Spinal cord (tissue), 9 donors: ENCODE measurements at regions not wholly inside any gene's neighbourhood (a gene's known extent, or its start where the extent isn't known, plus 50 kb on each side); places are given as distances from the start of the nearest gene placed in this dataset.
"Not testable (repeated sequence)": the region's sequence is repeated elsewhere in the genome, so short reads cannot be mapped to it uniquely, and the experiment has no call there.

Source experiments
- DNase-seq, 6 donors: peaks; one replicate each; pipeline versions ENCODE4 v3.0.0 to v3.0.0-alpha.2; 2013 to 2015; ENCODE audit warnings: low spot score in 6 of 6, low read depth in 4 of 6
- H3K27ac ChIP-seq: one replicate; pipeline ENCODE4 v1.5.1; 2013; ENCODE audit warnings: low read depth, low read length, control low read depth
- H3K27me3 ChIP-seq: one replicate; pipeline ENCODE4 v1.6.1; 2013; ENCODE audit warnings: low read length; ENCODE audit not compliant: control insufficient read depth, insufficient read depth
- H3K36me3 ChIP-seq: one replicate; pipeline ENCODE4 v1.6.1; 2013; ENCODE audit warnings: low read length; ENCODE audit not compliant: control insufficient read depth, insufficient read depth
- H3K4me1 ChIP-seq: one replicate; pipeline ENCODE4 v1.6.1; 2013; ENCODE audit warnings: low read length; ENCODE audit not compliant: control insufficient read depth, insufficient read depth
- H3K4me3 ChIP-seq: one replicate; pipeline ENCODE4 v1.5.1; 2013; ENCODE audit warnings: low read depth, low read length, control low read depth
- H3K9me3 ChIP-seq: one replicate; pipeline ENCODE4 v1.6.1; 2013; ENCODE audit warnings: low read length; ENCODE audit not compliant: control insufficient read depth, insufficient read depth
- WGBS: methylation state at CpG from one replicate; pipeline ENCODE4 v1.1.5; 2013; ENCODE audit warnings: missing lambda C conversion rate; ENCODE audit not compliant: insufficient coverage; 5-methylcytosine and 5-hydroxymethylcytosine counted together
- donor health status: healthy.

DNA sequence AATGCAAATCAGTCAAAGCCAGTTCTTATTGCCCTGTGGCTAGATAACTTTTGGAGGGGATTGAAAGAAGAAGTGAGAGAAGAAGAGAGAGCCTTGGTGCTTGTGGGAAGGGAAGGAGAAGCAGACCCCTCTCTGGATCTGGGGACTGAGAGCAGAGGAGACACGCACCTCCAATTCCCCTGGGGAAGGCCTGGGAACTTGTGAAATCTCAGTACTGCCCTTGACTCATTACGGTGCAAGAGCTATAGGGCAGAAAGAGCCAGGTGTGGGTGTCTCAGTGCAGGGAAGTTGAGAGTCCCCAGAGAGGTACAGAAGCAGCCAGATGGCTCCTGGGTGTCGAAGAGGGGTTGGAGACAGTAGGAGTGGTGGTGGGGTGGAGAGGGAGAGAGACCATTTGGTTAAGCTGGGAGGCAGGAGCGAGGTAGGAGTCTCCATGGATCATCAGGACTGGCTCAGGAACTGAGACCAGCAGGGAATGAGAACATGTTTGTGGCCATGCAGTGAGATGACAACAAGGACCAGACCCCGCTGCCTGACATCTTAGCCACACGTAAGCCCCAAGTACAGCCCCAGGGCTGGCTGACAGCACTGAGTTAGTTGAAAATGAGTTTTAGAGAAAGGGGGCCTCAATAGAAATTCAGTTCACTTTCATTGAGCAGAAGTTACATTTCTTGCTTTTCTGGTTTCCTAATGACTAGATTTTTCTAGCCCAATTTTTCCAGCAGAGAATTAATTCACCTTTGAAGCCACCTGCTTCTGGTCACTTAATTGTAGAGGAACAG, 238.2 kb downstream of the BUB3 start:
- no peak overlapping the region for H3K4me3 ChIP-seq
- no peaks in the 10 kb centered on the region for H3K9me3 ChIP-seq
- DNase-seq = no peak
- H3K4me1 ChIP-seq = no peaks in the 10 kb centered on the region
- H3K27me3 ChIP-seq = no peaks in the 10 kb centered on the region
- no peaks in the 10 kb centered on the region for H3K36me3 ChIP-seq
- H3K27ac ChIP-seq = no peak overlapping the region
- WGBS = 90% methylated on average over 6 of the region's 6 CpGs

DNA sequence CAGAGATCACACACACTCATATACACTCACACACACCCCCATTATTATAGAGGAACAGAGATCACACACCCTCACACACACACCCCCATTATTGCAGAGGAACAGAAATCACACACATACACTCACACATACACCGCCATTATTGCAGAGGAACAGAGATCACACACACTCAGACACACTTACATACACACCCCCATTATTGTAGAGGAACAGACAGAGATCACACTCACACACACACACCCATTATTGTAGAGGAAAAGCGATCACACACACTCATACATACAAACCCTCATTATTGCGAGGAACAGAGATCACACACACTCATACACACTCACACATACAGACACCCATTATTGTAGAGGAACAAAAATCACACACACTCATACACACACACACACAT, 239.0 kb downstream of the BUB3 start:
- DNase-seq = no peak
- 67% methylated on average over 1 of the region's 3 CpGs for WGBS

DNA sequence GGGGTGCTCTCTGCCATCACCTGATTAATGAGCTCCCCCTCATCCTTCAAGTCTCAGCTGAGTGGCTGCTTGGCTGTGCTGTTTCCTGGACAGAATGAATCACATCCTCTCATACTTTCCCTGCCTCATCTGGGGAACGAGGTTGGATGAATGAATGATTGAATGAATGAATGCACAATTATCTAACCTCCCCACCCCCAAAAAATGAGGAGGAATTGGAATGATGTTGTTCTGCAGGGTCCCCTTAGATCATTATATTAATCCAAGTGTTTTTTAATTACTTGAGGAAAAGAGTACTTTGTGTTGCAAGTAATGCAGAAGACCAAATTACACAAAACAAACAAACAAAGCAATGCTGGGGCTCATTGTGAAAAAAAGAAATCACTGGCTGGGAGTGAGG, 240.2 kb downstream of the BUB3 start:
- no peaks in the 10 kb centered on the region for H3K27me3 ChIP-seq
- H3K36me3 ChIP-seq = no peaks in the 10 kb centered on the region
- WGBS = no CpG with 5 or more reads among the region's 1 CpG
- no peak for DNase-seq
- H3K27ac ChIP-seq = no peak overlapping the region
- H3K9me3 ChIP-seq = no peaks in the 10 kb centered on the region
- no peaks in the 10 kb centered on the region for H3K4me1 ChIP-seq
- H3K4me3 ChIP-seq = no peak overlapping the region

More for the DNA sequence above, 239.0 kb downstream of the BUB3 start:
- H3K4me3 ChIP-seq = no peak overlapping the region
- no peak overlapping the region for H3K27ac ChIP-seq
- no peaks in the 10 kb centered on the region for H3K36me3 ChIP-seq
- H3K9me3 ChIP-seq = no peaks in the 10 kb centered on the region
- H3K27me3 ChIP-seq = no peaks in the 10 kb centered on the region
- H3K4me1 ChIP-seq = no peaks in the 10 kb centered on the region

DNA sequence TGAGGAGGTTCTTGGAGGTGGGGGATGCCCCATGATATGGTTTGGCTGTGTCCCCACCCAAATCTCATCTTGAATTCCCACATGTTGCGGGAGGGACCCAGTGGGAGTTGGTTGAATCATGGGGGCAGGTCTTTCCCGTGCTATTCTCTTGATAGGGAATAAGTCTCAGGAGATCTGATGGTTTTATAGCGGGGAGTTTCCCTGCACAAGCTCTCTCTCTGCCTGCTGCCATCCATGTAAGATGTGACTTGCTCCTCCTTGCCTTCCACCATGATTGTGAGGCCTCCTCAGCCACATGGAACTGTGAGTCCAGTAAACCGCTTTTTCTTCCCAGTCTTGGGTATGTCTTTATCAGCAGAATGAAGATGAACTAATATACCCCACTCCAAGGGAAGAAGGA, 241.0 kb downstream of the BUB3 start:
- DNase-seq, H3K36me3 ChIP-seq, H3K4me3 ChIP-seq, H3K27me3 ChIP-seq, H3K27ac ChIP-seq, H3K4me1 ChIP-seq, H3K9me3 ChIP-seq: not testable (repeated sequence)
- no CpG with 5 or more reads among the region's 4 CpGs for WGBS

DNA sequence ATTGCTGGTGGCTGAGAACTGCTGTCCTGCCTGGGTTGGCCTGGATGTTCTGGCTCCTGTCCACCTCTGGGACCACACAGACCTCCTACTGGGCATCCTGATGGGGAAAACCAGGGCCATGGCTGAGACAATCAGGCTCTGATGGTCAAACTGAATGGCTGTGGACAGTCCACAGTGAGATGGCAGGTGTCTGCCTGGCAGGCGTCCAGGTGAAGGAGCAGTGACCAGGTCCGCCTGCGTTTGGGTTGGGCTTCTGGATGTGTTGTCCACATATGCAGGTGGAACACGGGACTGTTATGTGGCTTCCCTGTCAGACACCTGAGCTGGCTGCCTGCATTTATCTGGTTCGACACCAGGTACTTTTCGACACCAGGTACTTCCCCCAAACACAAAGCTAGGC, 241.7 kb downstream of the BUB3 start:
- Histone ChIP-seq H3K27ac (no peak overlapping the region), H3K4me3 (no peak overlapping the region), H3K4me1 (no peaks in the 10 kb centered on the region), H3K9me3 (no peaks in the 10 kb centered on the region), H3K36me3 (no peaks in the 10 kb centered on the region), H3K27me3 (no peaks in the 10 kb centered on the region)
- WGBS = 97% methylated on average over 4 of the region's 6 CpGs
- no peak for DNase-seq

DNA sequence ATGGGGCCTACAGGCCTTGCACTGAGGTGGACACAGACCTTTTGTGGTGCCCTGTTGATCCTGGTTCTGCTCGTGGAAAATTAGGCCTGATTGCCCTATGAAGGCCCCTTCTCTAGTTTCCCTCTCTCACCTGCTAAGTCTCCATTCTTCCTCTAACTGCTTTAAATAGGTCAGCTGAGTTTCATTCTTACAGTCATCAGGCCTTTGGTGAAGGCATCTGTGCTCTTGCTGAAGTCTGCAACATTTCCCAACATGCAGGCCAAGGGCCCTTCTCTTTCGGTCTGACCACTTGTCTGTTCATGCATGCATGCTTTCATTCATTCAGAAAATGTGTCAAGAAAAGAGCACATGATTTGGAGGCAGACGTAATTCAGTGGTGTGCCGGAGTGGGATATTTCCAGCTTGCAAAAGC, 244.0 kb downstream of the BUB3 start:
- Histone ChIP-seq H3K9me3 (no peaks in the 10 kb centered on the region), H3K27ac (no peak overlapping the region), H3K27me3 (no peaks in the 10 kb centered on the region), H3K4me3 (no peak overlapping the region), H3K4me1 (no peaks in the 10 kb centered on the region), H3K36me3 (no peaks in the 10 kb centered on the region)
- peak in 1 of 6 donors; percentile 9 for DNase-seq
- WGBS = 33% methylated on average over 2 of the region's 4 CpGs

DNA sequence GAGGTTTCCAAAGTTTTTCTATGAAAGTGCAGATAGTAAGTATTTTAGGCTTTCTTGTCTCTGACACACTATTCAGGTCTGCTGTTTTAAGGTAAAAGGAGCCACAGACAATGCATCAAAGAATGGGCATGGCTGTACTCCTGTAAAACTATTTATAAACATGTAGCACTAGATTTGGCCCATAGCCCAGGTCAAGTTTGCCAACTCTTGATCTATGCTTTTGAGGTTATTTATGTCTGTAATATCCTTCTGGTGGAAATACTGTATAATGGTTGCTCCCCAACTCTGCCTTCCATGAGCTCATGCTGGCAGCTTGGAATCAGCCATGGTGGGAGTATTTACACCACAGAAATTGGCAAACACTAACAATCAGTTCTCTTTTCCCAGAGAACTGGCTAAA, 244.6 kb downstream of the BUB3 start:
- Histone ChIP-seq H3K27me3 (no peaks in the 10 kb centered on the region), H3K9me3 (no peaks in the 10 kb centered on the region), H3K27ac (no peak overlapping the region), H3K36me3 (no peaks in the 10 kb centered on the region), H3K4me3 (no peak overlapping the region), H3K4me1 (no peaks in the 10 kb centered on the region)
- no peak for DNase-seq

DNA sequence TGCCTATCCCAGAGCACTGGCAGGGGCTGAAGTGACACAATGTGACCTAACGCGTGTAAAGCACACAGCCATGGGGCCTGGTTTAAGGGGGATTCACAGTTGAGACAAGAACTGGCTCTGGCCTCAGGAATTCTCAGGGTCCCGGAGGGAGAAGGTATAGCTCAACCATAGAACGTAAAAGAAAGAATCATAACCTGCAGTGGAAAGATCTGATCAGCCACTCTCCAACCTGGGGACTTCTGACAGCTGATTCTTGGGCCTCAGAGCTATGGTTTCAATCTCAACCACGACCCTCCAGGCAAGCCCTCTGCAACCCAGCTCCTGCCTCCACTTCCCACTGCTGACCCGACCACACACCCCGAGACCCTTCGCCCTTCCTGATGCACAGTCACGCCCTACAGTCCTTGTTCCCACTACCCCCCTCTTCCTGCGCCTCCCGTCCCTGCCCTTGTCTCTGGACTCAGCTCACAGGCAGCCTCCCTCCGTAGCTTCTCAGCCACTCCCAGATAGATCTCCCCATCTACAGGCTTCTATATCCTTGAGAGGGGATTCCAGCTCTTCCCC, 245.2 kb downstream of the BUB3 start:
- 87% methylated on average over 11 of the region's 12 CpGs for WGBS
- no peaks in the 10 kb centered on the region for H3K36me3 ChIP-seq
- H3K9me3 ChIP-seq = peaks cover 2% of the 10 kb centered on the region
- no peak overlapping the region for H3K27ac ChIP-seq
- H3K4me1 ChIP-seq = no peaks in the 10 kb centered on the region
- H3K4me3 ChIP-seq = no peak overlapping the region
- DNase-seq = no peak
- no peaks in the 10 kb centered on the region for H3K27me3 ChIP-seq

DNA sequence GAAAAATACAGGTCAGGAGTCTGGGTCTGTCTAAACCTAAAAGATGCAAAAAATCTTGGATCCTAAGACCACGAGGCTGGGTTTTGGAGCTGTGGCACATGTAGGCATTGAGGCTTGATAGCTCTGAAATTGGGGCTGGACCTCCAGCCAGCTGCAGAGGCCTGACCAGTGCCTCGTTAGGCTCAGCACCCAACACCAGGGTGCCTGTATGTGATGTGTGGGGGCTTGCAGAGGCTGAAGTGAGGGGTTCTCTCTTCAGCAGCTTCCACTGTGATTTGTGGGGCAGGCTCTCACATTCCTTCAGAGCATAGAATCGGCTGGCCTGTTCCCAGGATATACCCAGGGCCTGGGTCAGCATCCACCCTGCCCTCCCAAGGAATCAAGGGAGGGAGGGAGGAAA, 247.8 kb downstream of the BUB3 start:
- Histone ChIP-seq H3K9me3 (peaks cover 7% of the 10 kb centered on the region), H3K4me1 (no peaks in the 10 kb centered on the region), H3K36me3 (no peaks in the 10 kb centered on the region), H3K27me3 (no peaks in the 10 kb centered on the region), H3K27ac (no peak overlapping the region), H3K4me3 (no peak overlapping the region)
- 89% methylated on average over 2 of the region's 3 CpGs for WGBS
- DNase-seq = no peak

DNA sequence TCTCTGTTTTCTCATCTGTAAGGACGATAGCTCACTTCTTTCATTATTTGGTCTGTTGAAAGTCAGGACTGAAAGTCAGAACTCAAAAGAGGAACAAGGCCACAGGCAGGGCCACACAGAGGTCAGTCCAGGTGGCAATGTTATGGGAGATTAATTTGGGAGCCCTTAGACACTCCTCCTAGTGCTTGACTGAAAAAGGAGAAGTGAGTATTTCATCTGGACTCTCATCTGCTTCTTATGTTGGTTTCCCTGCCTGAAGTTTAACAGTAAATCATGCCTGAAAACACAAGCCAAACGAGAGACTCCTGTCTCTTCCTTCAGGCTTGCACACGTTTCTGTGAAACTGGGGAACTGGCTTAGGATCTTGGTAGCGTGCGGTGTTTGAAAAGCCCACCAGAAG, 248.5 kb downstream of the BUB3 start:
- DNase-seq = no peak
- no peak overlapping the region for H3K4me3 ChIP-seq
- H3K4me1 ChIP-seq = no peaks in the 10 kb centered on the region
- H3K36me3 ChIP-seq = no peaks in the 10 kb centered on the region
- H3K9me3 ChIP-seq = peaks cover 7% of the 10 kb centered on the region
- no peaks in the 10 kb centered on the region for H3K27me3 ChIP-seq
- H3K27ac ChIP-seq = no peak overlapping the region
- 72% methylated on average over 4 of the region's 5 CpGs for WGBS
